Right atrium auricular region (tissue), 2 donors: ENCODE measurements at regions not wholly inside any gene's neighbourhood (a gene's known extent, or its start where the extent isn't known, plus 50 kb on each side); places are given as distances from the start of the nearest gene placed in this dataset.

ENCODE experiments used
- DNase-seq: peaks from one replicate; pipeline ENCODE4 v3.0.0-alpha.2; 2019; ENCODE audit warnings: low spot score
- H3K27ac ChIP-seq, 2 donors: fragments of 200-600 bp; sonication (generic); 1 replicate in 1 of 2; 2 replicates in 1 of 2; pipeline ENCODE4 v1.5.1; 2016 to 2019
- H3K27me3 ChIP-seq, 2 donors: fragments of 200-600 bp; sonication (generic); one replicate each; pipeline versions ENCODE4 v1.5.1 to v1.6.0; 2017 to 2019
- H3K36me3 ChIP-seq: fragments of 200-600 bp; sonication (generic); one replicate; pipeline ENCODE4 v1.5.1; 2016
- H3K4me1 ChIP-seq, 2 donors: fragments of 200-600 bp; sonication (generic); one replicate each; pipeline versions ENCODE4 v1.5.1 to v1.6.0; 2017 to 2019
- H3K4me3 ChIP-seq, 2 donors: fragments of 200-600 bp; sonication (generic); 1 replicate in 1 of 2; 2 replicates in 1 of 2; pipeline ENCODE4 v1.5.1; 2017 to 2019; ENCODE audit warnings: mild to moderate bottlenecking in 1 of 2, moderate library complexity in 1 of 2
- H3K9me3 ChIP-seq, 2 donors: fragments of 200-600 bp; sonication (generic); one replicate each; pipeline ENCODE4 v1.5.1; 2019
- TF ChIP-seq, protein P1 (sequence below), 2 donors: fragments of 200-600 bp; sonication (generic); IDR thresholded peaks; one replicate each; pipeline ENCODE4 v1.5.1; 2019; ENCODE audit warnings: antibody characterized with exemption in 2 of 2

DNA sequence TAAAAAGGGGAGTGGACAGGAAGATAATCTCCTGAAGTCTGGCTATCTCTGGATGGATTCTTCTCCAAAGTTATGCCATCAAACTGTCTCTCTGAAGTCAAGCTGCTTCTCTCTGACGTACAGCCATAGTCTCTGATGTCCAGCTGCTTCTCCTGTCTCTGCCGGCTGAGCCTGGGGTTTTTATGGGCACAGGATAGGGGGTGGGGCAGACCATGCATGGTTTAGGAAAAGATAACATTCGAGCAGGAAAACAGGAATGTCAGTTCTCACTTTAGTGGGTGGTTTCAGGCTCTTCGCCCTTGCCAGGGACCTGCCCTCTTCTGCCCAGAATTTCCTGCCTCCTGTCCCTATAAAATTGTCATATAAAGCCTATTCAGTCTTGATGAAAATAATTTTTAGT lies 110.9 kb upstream of the ROBO1 start:
- no peak overlapping the region for H3K4me3 ChIP-seq
- H3K36me3 ChIP-seq: no peaks in the 10 kb centered on the region
- TF ChIP-seq, protein P1, sequence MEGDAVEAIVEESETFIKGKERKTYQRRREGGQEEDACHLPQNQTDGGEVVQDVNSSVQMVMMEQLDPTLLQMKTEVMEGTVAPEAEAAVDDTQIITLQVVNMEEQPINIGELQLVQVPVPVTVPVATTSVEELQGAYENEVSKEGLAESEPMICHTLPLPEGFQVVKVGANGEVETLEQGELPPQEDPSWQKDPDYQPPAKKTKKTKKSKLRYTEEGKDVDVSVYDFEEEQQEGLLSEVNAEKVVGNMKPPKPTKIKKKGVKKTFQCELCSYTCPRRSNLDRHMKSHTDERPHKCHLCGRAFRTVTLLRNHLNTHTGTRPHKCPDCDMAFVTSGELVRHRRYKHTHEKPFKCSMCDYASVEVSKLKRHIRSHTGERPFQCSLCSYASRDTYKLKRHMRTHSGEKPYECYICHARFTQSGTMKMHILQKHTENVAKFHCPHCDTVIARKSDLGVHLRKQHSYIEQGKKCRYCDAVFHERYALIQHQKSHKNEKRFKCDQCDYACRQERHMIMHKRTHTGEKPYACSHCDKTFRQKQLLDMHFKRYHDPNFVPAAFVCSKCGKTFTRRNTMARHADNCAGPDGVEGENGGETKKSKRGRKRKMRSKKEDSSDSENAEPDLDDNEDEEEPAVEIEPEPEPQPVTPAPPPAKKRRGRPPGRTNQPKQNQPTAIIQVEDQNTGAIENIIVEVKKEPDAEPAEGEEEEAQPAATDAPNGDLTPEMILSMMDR (IDR thresholded peaks at IDR 0.05): no peak
- no peaks in the 10 kb centered on the region for H3K9me3 ChIP-seq
- H3K4me1 ChIP-seq: no peaks in the 10 kb centered on the region
- no peaks in the 10 kb centered on the region for H3K27me3 ChIP-seq
- no peak overlapping the region for H3K27ac ChIP-seq
- DNase-seq: no peak

DNA sequence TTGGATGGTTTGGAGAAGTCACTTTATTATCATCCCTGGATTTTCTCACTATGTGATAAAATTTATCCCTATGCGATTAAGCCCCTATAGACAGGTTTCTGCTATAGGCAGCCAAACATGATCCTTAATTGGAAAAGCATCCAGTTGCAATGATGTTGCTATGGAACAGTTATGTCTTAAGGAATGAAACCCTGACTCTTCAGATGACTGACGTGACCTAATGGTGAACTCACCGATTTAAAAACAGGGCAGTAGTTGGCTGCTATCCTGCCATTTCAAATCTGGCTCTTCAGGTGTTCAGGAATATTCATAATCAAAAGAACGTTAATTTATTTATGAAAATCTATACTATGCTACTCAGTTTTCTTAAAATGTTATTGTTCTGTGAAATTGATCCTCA lies 106.8 kb upstream of the ROBO1 start:
- Histone ChIP-seq H3K27me3 (no peaks in the 10 kb centered on the region), H3K4me3 (no peak overlapping the region), H3K4me1 (no peaks in the 10 kb centered on the region), H3K27ac (no peak overlapping the region), H3K36me3 (no peaks in the 10 kb centered on the region), H3K9me3 (no peaks in the 10 kb centered on the region)
- no peak for DNase-seq
- TF ChIP-seq, protein P1 (IDR thresholded peaks at IDR 0.05): no peak

DNA sequence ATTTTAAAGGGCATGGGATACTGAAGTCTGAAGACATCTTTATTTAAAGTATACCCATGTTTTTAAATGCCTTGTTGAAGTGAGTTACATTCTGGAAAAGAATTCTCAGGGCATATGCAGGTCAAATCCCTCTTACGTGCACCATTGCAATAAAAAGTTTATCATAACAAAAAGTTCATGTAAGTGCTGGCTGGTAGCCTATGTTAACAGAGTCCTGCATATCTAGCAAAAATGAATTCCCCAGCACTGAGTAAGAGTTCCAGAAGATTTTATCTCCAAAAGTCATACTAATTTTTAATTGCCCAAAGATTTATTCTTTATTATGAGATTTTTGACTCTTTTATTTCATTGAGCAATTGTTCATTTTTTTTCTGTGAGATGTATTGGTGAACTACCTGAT lies 104.7 kb upstream of the ROBO1 start:
- no peaks in the 10 kb centered on the region for H3K4me1 ChIP-seq
- H3K27me3 ChIP-seq: no peaks in the 10 kb centered on the region
- no peaks in the 10 kb centered on the region for H3K36me3 ChIP-seq
- no peaks in the 10 kb centered on the region for H3K9me3 ChIP-seq
- no peak overlapping the region for H3K27ac ChIP-seq
- no peak for DNase-seq
- H3K4me3 ChIP-seq: no peak overlapping the region
- TF ChIP-seq, protein P1 (IDR thresholded peaks at IDR 0.05): no peak

DNA sequence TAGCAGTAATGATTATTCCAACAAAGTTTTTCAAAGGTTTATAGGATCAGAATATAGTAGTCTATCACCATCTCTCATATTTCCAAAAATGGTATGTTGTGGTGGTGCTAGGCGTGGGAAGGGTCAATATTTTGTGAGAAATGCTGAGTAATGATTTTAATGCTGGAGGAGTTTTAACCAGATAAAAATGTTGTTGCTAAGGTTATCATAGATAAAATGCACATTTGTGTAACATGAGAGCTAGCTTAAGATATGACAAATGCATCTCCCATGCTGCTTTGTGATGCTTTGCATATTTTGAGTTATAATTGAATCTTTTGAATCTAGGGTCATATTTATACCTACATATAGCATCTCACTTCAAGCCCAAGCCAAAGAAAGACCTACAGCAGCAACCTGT lies 103.9 kb upstream of the ROBO1 start:
- no peak for DNase-seq
- TF ChIP-seq, protein P1 (IDR thresholded peaks at IDR 0.05): no peak
- no peaks in the 10 kb centered on the region for H3K27me3 ChIP-seq
- no peak overlapping the region for H3K4me3 ChIP-seq
- no peak overlapping the region for H3K27ac ChIP-seq
- no peaks in the 10 kb centered on the region for H3K9me3 ChIP-seq
- no peaks in the 10 kb centered on the region for H3K4me1 ChIP-seq
- H3K36me3 ChIP-seq: no peaks in the 10 kb centered on the region

DNA sequence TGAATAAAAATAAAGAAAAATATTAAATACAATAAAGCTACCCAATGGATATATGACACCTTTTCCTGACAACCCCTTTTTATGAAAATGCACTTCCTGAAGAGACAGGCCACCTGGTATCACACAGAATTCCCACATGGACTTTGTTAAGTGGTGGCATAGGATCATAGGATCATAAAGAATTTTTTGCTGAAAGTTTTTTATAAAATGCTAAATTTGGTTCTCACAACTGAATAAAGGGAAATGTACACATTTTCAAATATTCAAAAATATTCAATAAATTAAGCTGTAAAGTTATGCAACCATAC lies 102.5 kb upstream of the ROBO1 start:
- Histone ChIP-seq H3K27me3 (no peaks in the 10 kb centered on the region), H3K36me3 (no peaks in the 10 kb centered on the region), H3K4me3 (no peak overlapping the region), H3K4me1 (no peaks in the 10 kb centered on the region), H3K27ac (no peak overlapping the region), H3K9me3 (no peaks in the 10 kb centered on the region)
- no peak for DNase-seq
- TF ChIP-seq, protein P1 (IDR thresholded peaks at IDR 0.05): no peak

DNA sequence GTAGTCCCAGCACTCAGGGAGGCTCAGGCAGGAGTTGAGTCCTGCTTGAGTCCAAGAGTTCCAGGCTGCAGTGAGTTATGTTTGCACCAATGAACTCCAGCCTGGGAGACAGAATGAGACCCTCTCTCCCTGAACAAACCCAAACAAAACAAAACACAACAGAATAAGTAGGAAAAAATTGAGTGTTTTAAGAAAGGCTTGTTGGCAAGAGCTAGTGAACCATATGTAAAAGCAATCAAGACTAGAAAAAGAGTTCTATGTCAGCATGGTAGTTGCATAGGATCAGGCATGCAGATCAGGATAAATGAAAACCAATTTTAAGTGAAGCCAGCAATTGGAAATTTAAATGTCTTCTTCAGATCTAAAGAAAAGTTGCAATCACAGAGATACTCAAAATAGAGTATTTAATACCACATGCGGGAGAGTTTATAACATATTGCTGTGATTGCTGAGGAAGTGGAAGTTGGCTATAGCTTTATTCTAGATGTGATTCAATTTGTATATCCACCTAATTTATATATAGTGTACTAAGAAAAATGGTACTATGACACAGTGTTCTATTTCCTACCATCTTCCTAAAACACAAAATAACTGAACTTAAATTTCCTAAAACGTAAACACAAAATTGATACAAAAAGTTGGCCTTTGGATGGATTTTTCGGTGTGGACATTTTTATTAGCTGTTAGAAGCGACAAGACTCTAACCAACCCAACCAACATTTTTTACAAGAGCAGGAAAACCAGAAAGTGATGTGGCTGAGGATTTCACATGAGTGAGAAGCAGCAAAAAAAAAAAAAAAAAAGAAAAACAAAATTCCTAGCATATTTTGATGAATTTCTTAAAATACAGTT lies 101.9 kb upstream of the ROBO1 start:
- no peak for DNase-seq
- no peaks in the 10 kb centered on the region for H3K9me3 ChIP-seq

More for the DNA sequence above, 101.9 kb upstream of the ROBO1 start:
- Histone ChIP-seq H3K36me3 (no peaks in the 10 kb centered on the region), H3K27ac (no peak overlapping the region), H3K4me1 (no peaks in the 10 kb centered on the region), H3K4me3 (no peak overlapping the region), H3K27me3 (no peaks in the 10 kb centered on the region)
- TF ChIP-seq, protein P1 (IDR thresholded peaks at IDR 0.05): no peak
